IMR-90 (cell line): ENCODE measurements at regions not wholly inside any gene's neighbourhood (a gene's known extent, or its start where the extent isn't known, plus 50 kb on each side); places are given as distances from the start of the nearest gene placed in this dataset.

ENCODE experiments used
- ATAC-seq: fragments of 200-7000 bp; cut with Tn5 transposase; 2 replicates; pipeline ENCODE4 v1.9.1; 2020; ENCODE audit warnings: low read depth, mild to moderate bottlenecking, moderate library complexity
- BruUV-seq: library from RNA; stranded (reverse); fragments of 400-500 nt; replicated peaks from 2 replicates; lab custom pipeline; 2021; lab: Mats Ljungman, UMichigan
- CTCF ChIA-PET: fragments of 300-600 bp; formaldehyde crosslinking; extraction: SDS; loops from one replicate; lab custom pipeline; 2021; ENCODE audit warnings: antibody characterized with exemption; lab: Yijun Ruan, JAX
- POLR2A ChIA-PET: fragments of 300-600 bp; sonication (Branson Sonifier 250); formaldehyde crosslinking; loops from one replicate; lab custom pipeline; 2022; ENCODE audit warnings: antibody characterized with exemption; ENCODE audit not compliant: unreplicated experiment; lab: Charles Lee
- DNase-seq: peaks from one replicate; pipeline ENCODE4 v3.0.0; 2013
- H2AFZ ChIP-seq: replicated peaks from 2 replicates; pipeline ENCODE3; 2013; ENCODE audit warnings: low read length, mild to moderate bottlenecking; ENCODE audit not compliant: poor library complexity
- H2AK5ac ChIP-seq: 2 replicates; pipeline ENCODE4 v1.6.1; 2013; ENCODE audit warnings: low read depth, low read length, inconsistent platforms
- H2AK9ac ChIP-seq: replicated peaks from 2 replicates; pipeline ENCODE3; 2013; ENCODE audit warnings: mild to moderate bottlenecking, low read depth, low read length, moderate library complexity; ENCODE audit not compliant: poor library complexity
- H2BK120ac ChIP-seq: 2 replicates; pipeline ENCODE4 v1.6.1; 2013; ENCODE audit warnings: low read depth, low read length, inconsistent platforms
- H2BK15ac ChIP-seq: 3 replicates; pipeline ENCODE4 v1.6.1; 2013; ENCODE audit warnings: low read depth, low read length, inconsistent platforms
- H2BK20ac ChIP-seq: 2 replicates; pipeline ENCODE4 v1.6.1; 2013; ENCODE audit warnings: low read depth, mild to moderate bottlenecking, inconsistent platforms, low read length, moderate library complexity
- H2BK5ac ChIP-seq: 2 replicates; pipeline ENCODE4 v1.6.1; 2013; ENCODE audit warnings: mild to moderate bottlenecking, low read depth, low read length, inconsistent platforms; ENCODE audit not compliant: poor library complexity, severe bottlenecking
- H3K14ac ChIP-seq: replicated peaks from 2 replicates; pipeline ENCODE4 v1.6.1; 2013; ENCODE audit warnings: low read depth, low read length, inconsistent platforms
- H3K18ac ChIP-seq: 2 replicates; pipeline ENCODE4 v1.6.1; 2013; ENCODE audit warnings: low read depth, low read length, control low read depth
- H3K23ac ChIP-seq: 2 replicates; pipeline ENCODE4 v1.6.1; 2013; ENCODE audit warnings: low read depth, low read length, inconsistent platforms
- H3K27ac ChIP-seq: 2 replicates; pipeline ENCODE4 v1.5.1; 2013; ENCODE audit warnings: mild to moderate bottlenecking, control low read depth, low read length; ENCODE audit not compliant: insufficient read depth
- H3K27me3 ChIP-seq: 2 replicates; pipeline ENCODE4 v1.6.1; 2013; ENCODE audit warnings: low read length; ENCODE audit not compliant: control insufficient read depth, insufficient read depth
- H3K36me3 ChIP-seq: 2 replicates; pipeline ENCODE4 v1.6.1; 2013; ENCODE audit warnings: low read length, mixed read lengths; ENCODE audit not compliant: control insufficient read depth, insufficient read depth
- H3K4ac ChIP-seq: 2 replicates; pipeline ENCODE4 v1.6.1; 2013; ENCODE audit warnings: low read depth, low read length, inconsistent platforms
- H3K4me1 ChIP-seq: 2 replicates; pipeline ENCODE4 v1.6.1; 2013; ENCODE audit warnings: low read length, mixed read lengths; ENCODE audit not compliant: control insufficient read depth, insufficient read depth
- H3K4me2 ChIP-seq: 2 replicates; pipeline ENCODE4 v1.6.1; 2013; ENCODE audit warnings: low read depth, mild to moderate bottlenecking, control low read depth, low read length, moderate library complexity
- H3K4me3 ChIP-seq: 2 replicates; pipeline ENCODE4 v1.5.1; 2013; ENCODE audit warnings: low read depth, mild to moderate bottlenecking, control low read depth, low read length, moderate library complexity; ENCODE audit not compliant: insufficient read depth
- H3K56ac ChIP-seq: 2 replicates; pipeline ENCODE4 v1.6.1; 2013; ENCODE audit warnings: low read length, inconsistent platforms; ENCODE audit not compliant: insufficient read depth; ENCODE audit errors: extremely low read depth
- H3K79me1 ChIP-seq, 2 experiments: 2 replicates each; pipeline ENCODE4 v1.6.1; 2013; ENCODE audit warnings: low read length in 2 of 2, inconsistent platforms in 1 of 2, low read depth in 1 of 2
- H3K9ac ChIP-seq: 2 replicates; pipeline ENCODE4 v1.6.1; 2013; ENCODE audit warnings: low read depth, low read length, control low read depth
- H3K9me1 ChIP-seq: 2 replicates; pipeline ENCODE4 v1.6.1; 2013; ENCODE audit warnings: low read length, inconsistent platforms; ENCODE audit not compliant: insufficient read depth
- H3K9me3 ChIP-seq: 2 replicates; pipeline ENCODE4 v1.6.1; 2013; ENCODE audit warnings: low read length; ENCODE audit not compliant: control insufficient read depth, insufficient read depth
- H4K20me1 ChIP-seq: 2 replicates; pipeline ENCODE4 v1.6.1; 2013; ENCODE audit warnings: low read length, inconsistent platforms; ENCODE audit not compliant: insufficient read depth
- H4K5ac ChIP-seq: 2 replicates; pipeline ENCODE4 v1.6.1; 2013; ENCODE audit warnings: mild to moderate bottlenecking, low read depth, low read length, control low read depth
- H4K8ac ChIP-seq, 2 experiments: 2 replicates each; pipeline ENCODE4 v1.6.1; 2013; ENCODE audit warnings: low read depth in 2 of 2, low read length in 2 of 2, control low read depth in 1 of 2, inconsistent platforms in 1 of 2
- H4K91ac ChIP-seq: 2 replicates; pipeline ENCODE4 v1.6.1; 2013; ENCODE audit warnings: low read depth, low read length, inconsistent platforms; ENCODE audit not compliant: insufficient read depth
- BHLHE40 ChIP-seq: fragments of 150-350 bp; IDR thresholded peaks from 2 replicates; pipeline ENCODE4 v1.6.1; 2016; ENCODE audit warnings: mild to moderate bottlenecking, low read depth, low read length
- CEBPB ChIP-seq: IDR thresholded peaks from 2 replicates; pipeline ENCODE4 v1.6.1; 2012; ENCODE audit warnings: low read depth, low read length, improper control_type of control experiment
- WGBS, 2 experiments: methylation state at CpG; one replicate each; pipeline versions ENCODE4 v1.1.5 to v1.1.7; 2013; ENCODE audit warnings: missing lambda C conversion rate in 2 of 2; ENCODE audit not compliant: insufficient read length in 1 of 2; ENCODE audit errors: extremely low coverage in 2 of 2; 5-methylcytosine and 5-hydroxymethylcytosine counted together
- dilution Hi-C: fragments of 300-500 bp; cut with HindIII; formaldehyde crosslinking; loops from one replicate; pipeline ENCODE4 v1.14.3; 2018; ENCODE audit warnings: low sequenced_read_pairs; ENCODE audit not compliant: unreplicated experiment
- in situ Hi-C: fragments of 300-500 bp; cut with MboI; formaldehyde crosslinking; loops from 3 replicates; pipeline ENCODE4 v1.14.3; 2019; ENCODE audit warnings: low sequenced_read_pairs, inconsistent platforms, mixed read lengths
- intact Hi-C: fragments of 100-400 bp; cut with micrococcal nuclease; formaldehyde crosslinking; loops from 2 replicates; pipeline ENCODE4 v1.10.0; 2022
- TF ChIP-seq, protein P1 (sequence below): fragments of 150-350 bp; IDR thresholded peaks from 2 replicates; pipeline ENCODE4 v1.6.1; 2017; ENCODE audit warnings: mild to moderate bottlenecking, antibody characterized with exemption, low read length, low read depth

- Histone ChIP-seq H2BK5ac (no peak overlapping the region), H2BK15ac (no peak overlapping the region), H4K91ac (no peak overlapping the region), H2BK120ac (no peak overlapping the region), H3K18ac (no peak overlapping the region), H2BK20ac (no peak overlapping the region), H2AK5ac (no peak overlapping the region), H2AK9ac (no peak overlapping the region), H4K5ac (no peak overlapping the region), H3K4ac (no peak overlapping the region), H3K27ac (no peak overlapping the region), H4K20me1 (no peaks in the 10 kb centered on the region), H3K23ac (no peak overlapping the region), H3K4me2 (no peak overlapping the region), H3K9me1 (peaks cover 2% of the 10 kb centered on the region; the same call in 1 of the 2 replicates), H3K36me3 (no peaks in the 10 kb centered on the region), H2AFZ (no peak overlapping the region), H3K9me3 (peaks cover 6% of the 10 kb centered on the region), H3K9ac (no peak overlapping the region), H3K79me1 (no peaks in the 10 kb centered on the region), H4K8ac (no peak overlapping the region), H3K4me3 (no peak overlapping the region), H3K56ac (no peak overlapping the region), H3K27me3 (peaks cover 16% of the 10 kb centered on the region), H3K4me1 (no peaks in the 10 kb centered on the region), H3K14ac (no peak overlapping the region)
- intact Hi-C loops (no loop called here), dilution Hi-C loops (no loop called here), in situ Hi-C loops (no loop called here)
- no peak for DNase-seq
- ChIA-PET CTCF (no interaction called here), POLR2A (no interaction called here)
- TF ChIP-seq CEBPB: no peak
- no peak for TF ChIP-seq BHLHE40
- TF ChIP-seq, protein P1, sequence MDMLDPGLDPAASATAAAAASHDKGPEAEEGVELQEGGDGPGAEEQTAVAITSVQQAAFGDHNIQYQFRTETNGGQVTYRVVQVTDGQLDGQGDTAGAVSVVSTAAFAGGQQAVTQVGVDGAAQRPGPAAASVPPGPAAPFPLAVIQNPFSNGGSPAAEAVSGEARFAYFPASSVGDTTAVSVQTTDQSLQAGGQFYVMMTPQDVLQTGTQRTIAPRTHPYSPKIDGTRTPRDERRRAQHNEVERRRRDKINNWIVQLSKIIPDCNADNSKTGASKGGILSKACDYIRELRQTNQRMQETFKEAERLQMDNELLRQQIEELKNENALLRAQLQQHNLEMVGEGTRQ: no peak
- WGBS, 2 experiments: 80% methylated on average over 6 of the region's 11 CpGs; no CpG with 5 or more reads in 1 of the 2 experiments
- no peak for ATAC-seq
- BruUV-seq: no TSS peak
Measured at GRCh38 chr11:69931994-69932910, 113.0 kb upstream of the FGF3 start.
